H1 (cell line): ENCODE measurements at regions not wholly inside any gene's neighbourhood (a gene's known extent, or its start where the extent isn't known, plus 50 kb on each side); places are given as distances from the start of the nearest gene placed in this dataset.

Experiments used
- CTCF ChIP-seq, 3 experiments: IDR thresholded peaks; 1 replicate in 2 of 3; 2 replicates in 1 of 3; pipeline versions ENCODE4 v1.5.1 to v1.6.1; 2011; ENCODE audit warnings: low read length in 3 of 3, mild to moderate bottlenecking in 3 of 3, inconsistent platforms in 2 of 3, low read depth in 1 of 3, moderate library complexity in 1 of 3; ENCODE audit not compliant: insufficient read depth in 1 of 3; ENCODE audit errors: control extremely low read depth in 1 of 3
- SP1 ChIP-seq: IDR thresholded peaks from 2 replicates; pipeline ENCODE4 v1.6.1; 2011; ENCODE audit warnings: low read depth, low read length

DNA sequence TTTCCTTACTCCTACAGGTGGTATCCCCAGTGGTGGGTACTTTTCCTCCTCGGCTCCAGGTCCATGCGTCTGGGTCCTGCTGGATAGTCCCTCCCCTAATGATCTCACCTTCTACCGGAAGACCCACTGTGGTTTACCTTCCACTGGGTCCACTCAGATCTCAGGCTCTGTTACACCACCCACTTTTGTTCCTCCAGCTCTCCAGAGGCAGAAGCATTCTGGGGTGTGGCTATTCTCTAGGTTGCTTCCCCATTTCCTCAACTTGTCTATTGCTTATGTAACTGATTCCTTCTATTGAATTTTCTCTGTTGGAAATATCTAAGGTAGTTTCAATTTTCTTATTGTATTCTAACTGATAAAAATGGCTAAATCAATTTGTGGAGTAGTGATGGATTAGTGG lies 87.6 kb upstream of the GALNT5 start:
- TF ChIP-seq SP1: no peak
- no peak for TF ChIP-seq CTCF (IDR thresholded peaks at IDR 0.05; ENCODE audit: control extremely low read depth in 1 of 3, insufficient read depth in 1 of 3, low read depth in 1 of 3, low read length in 3 of 3)
